Frontal cortex (tissue), 3 donors: ENCODE measurements at regions not wholly inside any gene's neighbourhood (a gene's known extent, or its start where the extent isn't known, plus 50 kb on each side); places are given as distances from the start of the nearest gene placed in this dataset.

Source experiments
- DNase-seq, 2 donors: peaks; one replicate each; pipeline ENCODE4 v3.0.0; 2012; ENCODE audit warnings: low spot score in 2 of 2
- FAIRE-seq: peaks from 2 replicates; lab custom pipeline; 2012; peaks lifted over from hg19 to GRCh38; lab: Jason Lieb, UNC
- donor health status: control.
- donor health status: control.
- donor health status: control.

DNA sequence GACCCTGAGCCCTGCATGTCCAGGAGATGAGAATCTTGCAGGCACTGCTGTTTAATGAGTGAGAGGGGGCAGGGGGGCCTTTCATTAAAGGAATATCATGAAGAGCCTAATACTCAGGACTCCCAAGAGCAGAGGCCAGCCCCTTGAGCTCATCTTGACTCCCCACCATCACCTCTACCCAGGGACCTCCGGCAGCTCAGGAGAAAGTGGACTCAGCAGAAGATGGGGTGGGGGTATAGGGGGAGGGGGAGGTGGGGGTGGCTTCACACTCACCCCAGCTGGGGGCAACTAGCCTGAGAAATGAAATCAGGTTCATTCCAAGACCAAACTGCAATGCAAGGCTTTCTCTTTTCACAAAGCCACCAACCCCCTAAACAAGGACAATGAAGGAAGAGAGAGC lies 575.6 kb upstream of the MKI67 start:
- DNase-seq (no peak), FAIRE-seq (no peak)

DNA sequence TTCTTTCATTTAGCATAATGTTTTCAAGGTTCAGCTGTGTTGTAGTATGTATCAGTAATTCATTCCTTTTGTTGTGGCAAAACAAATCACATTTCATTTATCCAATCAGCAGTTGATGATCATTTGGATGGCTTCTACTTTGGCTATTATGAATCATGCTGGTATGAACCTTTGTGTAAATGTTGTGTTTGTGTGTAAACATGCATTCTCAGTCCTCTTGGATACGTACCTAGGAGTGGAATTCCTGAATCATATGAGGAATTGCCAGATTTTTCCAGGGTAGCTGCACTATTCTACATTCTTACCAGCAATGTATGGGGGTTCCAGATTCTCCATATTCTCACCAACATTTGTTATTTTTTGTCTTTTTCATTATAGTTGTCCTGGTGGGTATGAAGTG lies 578.5 kb upstream of the MKI67 start:
- DNase-seq (no peak), FAIRE-seq (no peak)

DNA sequence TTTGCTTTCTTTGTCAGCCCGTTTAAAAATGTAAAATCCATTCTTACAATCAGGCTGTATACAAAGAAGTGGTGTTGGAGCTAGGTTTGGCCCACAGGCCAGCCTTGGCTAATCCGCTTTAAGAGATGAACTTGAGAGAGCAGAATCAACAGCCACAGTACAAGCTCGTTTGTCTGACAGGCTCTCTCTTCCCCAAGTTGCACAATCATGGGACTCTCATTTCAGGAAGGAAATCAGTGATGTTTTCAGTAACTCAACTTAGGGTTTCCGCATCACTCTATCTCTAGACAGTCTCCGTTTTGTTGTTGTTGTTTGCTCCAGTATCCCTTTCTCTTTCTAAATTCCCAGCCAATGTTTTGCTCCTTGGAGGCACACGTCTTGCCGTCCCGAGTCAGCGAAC lies 582.0 kb upstream of the MKI67 start:
- no peak for FAIRE-seq
- DNase-seq = no peak

DNA sequence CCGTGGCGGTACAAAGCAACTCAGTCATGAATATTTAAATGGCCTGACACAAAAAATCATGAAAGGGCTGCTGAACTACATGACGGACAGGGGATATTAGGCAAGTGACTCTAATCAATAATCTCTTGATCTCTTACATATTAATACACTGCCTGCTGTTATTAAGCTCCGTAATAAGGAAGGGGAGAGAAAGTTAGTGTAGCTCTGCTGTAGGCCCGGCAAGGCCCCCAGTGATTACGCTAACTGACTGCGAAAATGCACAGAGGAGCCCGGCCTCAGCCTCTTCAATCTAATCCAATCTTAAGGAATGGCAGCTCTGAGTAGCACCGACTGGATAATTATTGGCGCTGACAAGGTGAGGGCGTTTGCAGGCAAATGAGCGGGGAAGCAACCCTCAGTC lies 583.5 kb upstream of the MKI67 start:
- FAIRE-seq = no peak
- DNase-seq = no peak

DNA sequence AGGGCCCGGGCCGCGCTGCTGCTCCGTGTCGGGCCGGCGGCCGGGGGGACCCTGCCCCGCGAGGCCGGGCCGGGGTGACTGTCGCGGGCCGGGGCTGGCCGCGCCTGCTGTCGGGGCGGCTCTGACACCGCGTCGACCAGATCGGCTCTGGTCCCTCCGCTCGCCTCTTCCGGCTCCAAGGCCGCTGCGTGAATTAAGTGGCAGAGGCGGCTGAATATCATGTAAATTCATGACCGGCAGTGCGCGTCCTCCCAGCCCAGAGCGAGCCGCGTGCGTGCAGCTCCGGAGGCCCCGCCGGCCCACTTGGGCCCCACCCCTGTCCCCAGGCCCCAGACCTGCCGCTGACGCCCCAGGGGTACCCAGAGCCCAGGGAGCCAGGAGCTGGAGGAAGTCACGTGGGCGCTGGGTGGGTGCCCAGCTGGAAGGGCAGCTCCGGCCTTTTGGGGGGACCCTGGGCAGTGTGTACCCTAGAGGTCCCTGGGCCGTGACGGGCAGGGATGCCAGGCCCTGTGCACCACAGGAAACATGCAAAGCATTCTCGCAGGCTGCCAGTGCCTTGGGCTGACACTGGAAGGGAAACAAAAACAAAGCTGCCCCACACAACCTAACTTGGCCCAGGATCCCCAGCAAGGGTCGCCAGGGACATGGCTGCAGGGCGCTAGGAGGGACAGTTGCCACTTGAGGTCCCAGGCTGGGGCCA lies 584.0 kb upstream of the MKI67 start:
- FAIRE-seq = no peak
- DNase-seq = no peak

DNA sequence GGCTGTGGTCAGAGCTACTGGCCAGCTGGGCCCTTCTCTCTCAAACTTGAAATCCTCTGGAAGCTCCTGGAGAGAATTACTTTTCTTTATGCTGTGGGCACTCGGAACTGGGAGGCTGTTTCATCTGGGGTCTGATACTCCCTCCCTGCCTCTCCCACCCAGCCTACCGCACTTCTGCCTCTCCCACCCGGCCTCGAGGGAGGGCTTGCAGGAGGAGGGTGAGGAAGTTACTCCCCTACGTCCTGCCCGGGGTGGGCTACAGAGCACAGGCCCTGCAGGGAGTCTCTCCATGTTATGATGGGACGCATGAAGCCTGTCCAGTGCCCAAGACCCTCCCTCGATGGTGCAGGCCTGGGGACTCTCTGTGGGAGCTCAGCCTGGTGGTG lies 584.6 kb upstream of the MKI67 start:
- FAIRE-seq (no peak), DNase-seq (no peak)

DNA sequence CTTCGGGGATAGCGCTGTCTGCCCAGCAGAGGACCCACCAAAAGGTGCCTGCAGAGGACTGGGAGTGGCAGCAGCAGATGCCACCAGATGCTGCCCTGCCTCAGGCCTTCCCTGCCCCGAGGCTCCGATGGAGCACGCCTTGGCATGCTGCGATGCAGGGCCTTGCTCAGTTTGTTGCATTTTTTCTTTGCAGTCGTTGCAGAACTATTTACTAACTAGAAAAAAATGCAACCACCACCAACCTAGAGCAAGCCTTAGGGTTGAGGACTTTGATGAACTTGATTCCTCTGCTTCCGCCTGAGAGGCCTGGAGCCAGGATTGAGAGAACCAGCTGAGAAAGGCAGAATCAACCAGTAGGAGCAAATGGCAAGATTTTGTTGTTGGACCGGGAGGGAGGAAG lies 585.6 kb upstream of the MKI67 start:
- DNase-seq (no peak), FAIRE-seq (no peak)

DNA sequence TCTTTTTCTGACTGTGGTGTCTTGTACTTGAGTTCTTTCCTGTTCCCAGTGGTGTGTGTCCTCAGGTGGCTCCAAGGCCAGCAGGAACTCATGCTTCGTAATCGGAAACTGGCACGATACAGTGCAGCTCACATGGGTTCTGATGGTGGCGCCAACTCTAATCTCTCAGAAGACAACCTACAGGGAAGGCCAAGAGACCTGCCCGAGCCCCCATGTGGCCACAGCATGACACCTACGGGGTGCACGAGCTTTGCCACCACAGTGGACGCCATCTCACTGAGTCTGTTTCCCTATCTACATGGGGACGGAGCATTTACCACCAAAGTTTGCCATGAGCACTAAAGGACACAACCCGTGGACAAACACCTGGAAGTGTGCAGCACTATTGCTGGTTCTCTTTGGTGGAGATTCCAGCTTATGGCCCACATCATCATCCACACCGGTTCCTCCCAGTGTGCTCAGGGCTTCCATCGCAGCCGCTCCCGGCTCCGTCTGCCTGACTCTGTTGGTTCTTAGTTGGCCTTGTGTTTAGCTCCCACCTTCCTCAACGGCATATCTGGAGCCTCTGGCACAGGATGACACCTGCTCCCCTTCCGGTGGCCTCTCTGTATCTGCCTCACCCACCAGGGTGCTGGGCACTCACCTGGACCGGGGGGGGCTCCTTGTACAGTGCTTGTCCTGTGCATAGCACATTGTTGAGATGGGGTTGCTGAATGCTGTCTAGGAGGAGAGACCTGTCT lies 586.6 kb upstream of the MKI67 start:
- no peak for FAIRE-seq

DNA sequence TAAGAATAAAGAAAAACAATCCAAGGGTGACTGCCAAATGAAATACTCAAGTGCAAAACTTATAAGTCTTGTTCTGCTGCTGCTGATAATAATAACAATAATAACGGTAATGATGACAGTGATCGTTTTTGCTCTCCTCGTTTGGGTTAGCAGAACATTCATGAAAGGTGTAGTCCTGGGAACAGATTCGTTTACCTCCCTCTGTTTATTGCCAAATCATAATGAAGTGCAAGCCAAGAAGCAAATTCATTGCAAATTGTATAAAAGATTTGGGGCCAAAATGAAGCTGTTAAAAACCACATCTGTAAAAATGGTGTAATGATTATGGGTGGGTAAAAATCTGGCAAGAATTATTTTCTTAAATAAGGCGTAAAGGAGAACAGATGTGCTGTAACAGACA lies 587.2 kb upstream of the MKI67 start:
- DNase-seq = no peak
- FAIRE-seq = no peak

More for the DNA sequence above, 586.6 kb upstream of the MKI67 start:
- no peak for DNase-seq

DNA sequence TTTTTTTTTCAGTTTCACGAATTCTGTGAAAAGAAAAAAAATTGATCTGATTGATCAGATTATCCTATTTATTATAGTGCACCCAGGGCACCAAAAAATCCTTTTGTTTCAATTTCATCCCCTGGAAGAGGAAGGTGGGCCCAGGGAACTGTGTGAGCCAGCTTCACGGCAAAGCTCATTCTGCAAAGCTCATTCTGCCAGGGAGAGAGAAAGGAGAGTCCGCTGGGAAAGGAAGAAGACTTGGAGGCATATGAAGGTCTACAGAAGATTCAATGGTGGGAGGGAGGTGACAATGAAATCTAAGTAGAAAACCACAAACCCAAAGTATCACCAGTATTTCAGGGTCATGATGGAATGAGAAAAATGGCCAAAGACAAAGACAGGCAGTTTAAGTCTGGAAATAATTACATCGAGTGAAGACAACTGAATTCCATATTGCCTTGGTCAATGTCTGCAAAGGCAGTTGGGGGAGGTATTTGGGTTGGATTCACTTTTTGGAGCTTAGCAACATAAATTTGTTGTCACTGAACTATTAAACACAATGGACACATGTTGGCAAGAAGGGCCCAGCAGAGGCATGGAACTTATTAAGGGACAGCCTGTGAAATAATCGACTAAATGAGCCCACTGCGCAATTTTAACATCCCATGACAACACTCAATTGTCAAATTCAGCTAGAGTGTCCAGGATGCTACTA lies 587.8 kb upstream of the MKI67 start:
- FAIRE-seq = no peak
- no peak for DNase-seq

DNA sequence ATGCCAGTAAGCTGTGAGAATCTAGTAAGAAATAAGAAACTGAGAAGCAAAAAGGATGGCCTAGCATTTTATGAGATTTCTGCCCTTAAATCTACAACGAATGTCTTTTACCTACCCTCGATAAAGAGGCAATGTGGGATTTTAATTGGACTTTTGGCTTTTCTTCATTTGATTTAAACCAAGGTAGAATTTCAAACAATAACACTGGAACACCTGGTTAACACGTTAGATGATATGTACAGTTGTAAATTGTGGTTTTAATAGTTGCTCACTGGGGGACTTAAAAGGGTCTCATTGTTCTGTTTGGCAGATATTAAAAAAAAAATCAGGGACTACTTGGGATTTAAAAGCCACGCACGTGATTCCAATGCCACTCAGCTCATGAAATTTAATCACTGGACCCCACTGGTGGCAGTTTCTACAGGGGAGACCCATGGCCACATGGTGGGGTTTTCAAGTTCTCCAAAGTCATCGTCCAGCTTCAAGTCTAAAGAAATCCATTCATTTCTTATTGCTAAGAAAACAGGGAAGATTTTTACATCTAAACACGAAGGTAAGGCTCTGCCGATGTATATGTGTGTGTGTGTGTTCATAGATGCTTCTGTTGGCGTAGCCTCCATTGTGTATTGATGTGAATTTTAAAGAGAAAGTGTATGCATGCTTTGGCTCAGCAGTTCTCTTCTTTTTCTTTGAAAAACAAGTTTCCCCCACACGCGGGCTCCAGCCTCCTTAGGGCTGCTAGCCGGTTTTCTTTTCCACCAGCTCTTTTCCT lies 588.6 kb upstream of the MKI67 start:
- no peak for FAIRE-seq

DNA sequence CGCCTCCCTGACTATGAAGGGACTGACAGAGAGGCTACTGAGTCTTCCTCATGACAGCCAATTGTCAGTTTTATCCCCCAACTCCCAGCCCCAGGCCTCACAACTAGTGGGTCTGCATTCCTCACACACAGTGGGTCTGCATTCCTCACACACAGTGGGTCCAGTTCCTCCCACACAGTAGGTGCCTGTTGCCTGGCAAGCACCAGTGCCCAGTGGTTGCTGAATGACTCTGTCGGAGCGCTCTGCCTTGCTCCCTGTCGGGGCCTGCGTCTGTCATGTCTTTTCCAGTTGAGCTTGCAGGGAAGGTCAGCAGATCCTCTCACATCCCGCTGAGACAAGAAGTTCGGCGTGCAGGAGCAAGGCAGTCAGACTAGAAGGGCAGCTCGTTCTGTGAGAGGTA lies 590.0 kb upstream of the MKI67 start:
- DNase-seq = no peak
- FAIRE-seq = no peak

More for the DNA sequence above, 588.6 kb upstream of the MKI67 start:
- no peak for DNase-seq

DNA sequence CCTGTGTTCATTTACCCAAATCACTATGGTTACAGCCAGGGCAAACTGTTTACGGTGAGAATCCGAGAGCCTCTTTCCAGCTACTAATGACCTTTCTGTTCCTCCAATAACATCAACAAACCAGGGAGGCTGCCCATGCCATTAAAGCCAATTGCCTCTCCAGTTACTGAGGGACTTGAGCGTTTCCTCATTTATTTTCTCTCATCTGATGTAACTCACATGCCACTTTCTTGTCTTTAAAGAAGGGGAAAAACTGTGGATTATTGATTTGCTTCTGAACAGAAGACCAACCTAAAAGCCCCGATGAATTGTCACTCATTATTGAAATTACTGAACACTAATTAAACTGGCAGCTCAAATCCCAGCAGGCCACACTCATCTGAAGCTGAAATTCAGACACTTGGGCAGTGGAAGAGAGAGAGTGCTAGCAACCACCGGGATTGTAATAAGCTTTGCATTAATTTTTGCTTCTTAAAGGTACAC lies 595.8 kb upstream of the MKI67 start:
- FAIRE-seq = no peak
- no peak for DNase-seq

DNA sequence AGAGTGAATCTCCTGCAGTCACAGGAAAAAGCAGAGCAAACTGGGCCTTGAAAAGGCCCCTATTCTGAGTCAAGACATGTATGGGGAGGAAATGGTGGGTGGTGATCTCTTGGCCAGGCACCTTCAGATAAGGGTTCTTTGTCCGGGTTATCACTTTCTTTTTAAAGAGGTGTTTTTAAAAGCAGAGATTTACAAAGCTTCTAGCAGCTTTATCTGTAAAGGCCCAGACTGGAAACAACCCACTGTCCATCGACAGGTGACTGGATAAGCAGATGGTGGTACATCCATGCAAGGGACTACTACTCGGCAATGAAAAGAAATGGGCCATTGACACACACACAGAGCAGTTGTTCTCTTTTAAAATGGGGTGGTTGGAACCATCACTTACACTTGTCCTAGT lies 596.7 kb upstream of the MKI67 start:
- no peak for FAIRE-seq

DNA sequence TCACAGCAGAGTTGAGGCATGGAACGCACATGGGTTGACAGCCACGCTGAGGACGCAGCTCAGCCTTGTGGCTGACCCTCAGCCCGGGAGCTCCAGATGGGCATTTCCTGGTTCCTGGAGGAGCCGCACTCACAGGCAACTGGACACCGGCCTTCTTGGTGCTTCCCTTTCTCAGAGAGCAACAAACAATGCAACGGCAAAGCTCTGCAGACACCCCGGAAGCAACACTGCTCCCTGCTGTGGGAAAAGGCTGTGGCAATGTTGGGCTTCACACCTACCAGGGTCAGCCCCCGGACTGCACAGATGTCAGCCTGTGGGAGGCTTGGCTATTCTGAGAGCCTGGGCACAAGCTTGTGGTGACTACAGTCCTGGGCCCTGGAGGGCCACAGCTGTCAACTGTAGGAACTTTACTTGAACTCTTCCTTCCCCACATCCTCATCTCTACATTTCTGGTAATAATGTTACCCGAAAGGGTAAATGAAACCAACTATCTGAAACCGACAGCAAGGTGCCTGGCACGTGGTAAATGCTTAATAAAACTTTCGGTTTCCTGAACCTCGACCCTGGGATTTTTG lies 597.5 kb upstream of the MKI67 start:
- no peak for FAIRE-seq

More for the DNA sequence above, 596.7 kb upstream of the MKI67 start:
- DNase-seq = no peak

DNA sequence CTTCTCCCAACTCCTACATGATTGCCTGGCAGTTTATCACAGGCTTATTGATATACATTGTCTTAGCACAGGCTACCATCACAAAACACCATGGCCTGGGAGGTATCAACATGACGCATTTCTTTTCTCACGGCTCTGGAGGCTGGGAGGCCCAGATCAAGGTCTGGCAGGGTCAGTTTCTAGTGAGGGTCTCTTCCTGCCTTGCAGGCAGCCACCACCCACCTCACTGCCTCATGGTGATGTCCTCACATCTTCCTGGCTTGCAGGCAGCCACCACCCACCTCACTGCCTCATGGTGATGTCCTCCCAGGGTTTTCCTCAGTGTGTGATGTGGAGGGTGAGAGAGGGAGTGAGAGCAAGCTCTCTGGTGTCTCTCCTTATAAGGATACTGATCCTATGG lies 599.3 kb upstream of the MKI67 start:
- DNase-seq (no peak), FAIRE-seq (no peak)

More for the DNA sequence above, 597.5 kb upstream of the MKI67 start:
- DNase-seq = no peak

DNA sequence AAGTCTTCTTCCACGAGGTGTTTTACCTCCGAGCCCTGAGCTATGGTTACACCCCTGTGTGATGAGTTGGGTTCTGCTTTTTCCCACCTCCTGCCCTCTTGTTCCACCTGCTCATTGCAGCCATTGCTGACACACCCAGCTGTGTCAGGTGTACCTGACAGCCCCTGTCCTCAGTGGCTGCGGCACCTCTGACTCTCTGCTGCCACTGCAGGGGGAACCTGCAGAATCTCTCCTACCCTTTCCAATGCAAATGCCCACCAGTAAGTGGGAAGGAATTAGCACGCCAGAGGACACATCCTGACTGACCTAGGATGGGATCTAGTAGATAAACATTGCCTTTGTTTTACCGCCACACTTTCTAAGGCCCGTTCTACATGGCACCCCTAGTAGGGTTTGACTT lies 600.9 kb upstream of the MKI67 start:
- DNase-seq (no peak), FAIRE-seq (no peak)

DNA sequence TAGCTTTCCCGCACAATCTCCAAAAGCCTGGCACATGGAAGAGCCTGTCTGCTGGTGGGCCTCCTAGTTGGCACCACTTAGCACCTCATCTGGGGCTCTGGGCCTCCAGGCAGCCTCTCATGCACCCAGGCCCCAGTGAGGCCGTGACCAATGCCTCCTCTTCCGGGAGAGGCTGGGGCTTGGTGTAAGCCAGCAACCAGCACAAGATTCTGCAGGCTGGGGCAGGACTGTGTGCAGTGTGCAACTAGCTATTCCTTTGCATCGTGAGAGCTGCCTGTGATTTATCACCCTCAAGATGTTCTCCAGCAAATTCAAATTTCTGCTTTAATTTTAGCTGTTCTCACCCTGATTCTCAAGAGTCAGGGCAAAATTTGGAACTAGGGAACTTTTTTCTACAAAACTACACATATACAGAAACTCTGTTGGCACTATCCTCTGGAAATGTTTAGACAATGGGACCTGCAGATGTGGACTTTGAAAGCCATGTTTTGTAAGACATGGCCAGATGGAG lies 603.7 kb upstream of the MKI67 start:
- DNase-seq = peak in 1 of 2 donors; percentile 32
- FAIRE-seq = no peak

DNA sequence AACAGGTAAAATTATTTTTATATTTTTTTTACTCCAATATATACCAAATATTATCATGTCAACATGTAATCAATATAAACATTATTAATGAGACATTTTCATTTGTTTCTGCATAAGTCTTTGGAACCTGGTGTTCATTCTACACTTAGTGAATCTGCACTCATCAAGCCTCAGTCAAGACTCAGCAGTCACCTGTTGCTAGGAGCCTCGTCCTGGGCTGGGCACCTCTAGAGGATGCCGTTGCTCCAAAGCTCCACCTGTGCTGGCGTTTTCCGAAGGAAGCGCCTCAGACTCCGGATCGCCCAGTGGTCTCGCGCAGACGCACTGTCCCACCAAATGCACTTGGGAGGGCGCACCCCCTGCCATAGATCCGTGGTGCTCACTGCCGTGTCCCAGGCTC lies 604.7 kb upstream of the MKI67 start:
- FAIRE-seq (no peak), DNase-seq (no peak)

DNA sequence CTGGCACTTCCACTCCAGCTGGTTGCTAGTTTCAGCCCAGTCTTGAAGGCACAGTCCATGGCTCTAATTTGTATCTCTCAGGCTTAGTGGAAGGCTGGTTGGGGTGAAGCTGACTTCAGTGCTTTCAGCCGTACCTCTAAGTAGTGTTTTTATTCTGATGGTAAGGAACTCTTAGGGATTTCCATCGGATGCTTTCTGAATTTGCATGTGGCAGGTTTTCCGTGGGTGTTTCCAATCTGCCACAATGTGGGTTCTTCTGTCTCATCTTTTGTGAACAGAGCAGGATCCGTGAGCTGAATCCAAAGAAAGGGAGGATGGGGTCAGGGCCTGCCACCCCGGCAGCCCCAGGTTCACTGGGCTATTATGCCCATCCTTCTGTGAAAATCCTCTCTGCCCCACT lies 607.9 kb upstream of the MKI67 start:
- FAIRE-seq = no peak
- no peak for DNase-seq
